Fibroblast of peridontal ligament (primary cell): ENCODE measurements at regions not wholly inside any gene's neighbourhood (a gene's known extent, or its start where the extent isn't known, plus 50 kb on each side); places are given as distances from the start of the nearest gene placed in this dataset.

Experiments
- DNase-seq: peaks from one replicate; pipeline ENCODE4 v3.0.0-alpha.2; 2010; ENCODE audit errors: extremely low read depth

- DNase-seq = no peak
Observed at GRCh38 chr18:77851802-77852201, 602.2 kb downstream of the GALR1 start.

GRCh38 chr18:77853859-77854258, 604.2 kb downstream of the GALR1 start:
- no peak for DNase-seq

GRCh38 chr18:77857678-77858655, 608.3 kb downstream of the GALR1 start:
- DNase-seq = no peak

- no peak for DNase-seq
Observed at GRCh38 chr18:77859634-77860033, 610.0 kb downstream of the GALR1 start.

- no peak for DNase-seq
Observed at GRCh38 chr18:77862066-77862757, 612.6 kb downstream of the GALR1 start.

GRCh38 chr18:77865853-77866252, 616.2 kb downstream of the GALR1 start:
- DNase-seq = no peak

- no peak for DNase-seq
Observed at GRCh38 chr18:77866351-77866750, 616.7 kb downstream of the GALR1 start.

GRCh38 chr18:77870199-77870598, 620.6 kb downstream of the GALR1 start:
- no peak for DNase-seq

- DNase-seq = no peak
Observed at GRCh38 chr18:77870894-77871293, 621.2 kb downstream of the GALR1 start.

GRCh38 chr18:77872166-77872565, 622.5 kb downstream of the GALR1 start:
- DNase-seq = no peak

GRCh38 chr18:77876319-77876865, 626.7 kb downstream of the GALR1 start:
- DNase-seq = no peak

GRCh38 chr18:77879829-77880228, 630.2 kb downstream of the GALR1 start:
- DNase-seq = no peak

GRCh38 chr18:77884454-77884853, 634.8 kb downstream of the GALR1 start:
- no peak for DNase-seq

GRCh38 chr18:77894060-77894459, 644.4 kb downstream of the GALR1 start:
- DNase-seq = no peak

- DNase-seq = no peak
Observed at GRCh38 chr18:77895250-77895649, 645.6 kb downstream of the GALR1 start.

GRCh38 chr18:77896586-77897252, 647.1 kb downstream of the GALR1 start:
- no peak for DNase-seq

GRCh38 chr18:77897606-77898005, 648.0 kb downstream of the GALR1 start:
- DNase-seq = no peak

- DNase-seq = no peak
Observed at GRCh38 chr18:77899972-77900754, 650.5 kb downstream of the GALR1 start.

GRCh38 chr18:77905011-77905410, 655.4 kb downstream of the GALR1 start:
- no peak for DNase-seq

- no peak for DNase-seq
Observed at GRCh38 chr18:77905449-77906055, 655.9 kb downstream of the GALR1 start.
